H1 (cell line): ENCODE measurements at regions not wholly inside any gene's neighbourhood (a gene's known extent, or its start where the extent isn't known, plus 50 kb on each side); places are given as distances from the start of the nearest gene placed in this dataset.

ENCODE experiments used
- CTCF ChIA-PET: fragments of 300-600 bp; sonication (Branson Sonifier 250); formaldehyde crosslinking; loops from one replicate; lab custom pipeline; 2021; ENCODE audit not compliant: partially characterized antibody; lab: Charles Lee
- POLR2A ChIA-PET: fragments of 300-600 bp; sonication (Branson Sonifier 250); formaldehyde crosslinking; loops from one replicate; lab custom pipeline; 2021; ENCODE audit warnings: inconsistent platforms; ENCODE audit not compliant: partially characterized antibody; lab: Charles Lee
- DNase-seq, 2 experiments: peaks; one replicate each; pipeline versions ENCODE4 v3.0.0 to v3.0.0-alpha.2; 2010 to 2022; ENCODE audit warnings: low spot score in 2 of 2, low read depth in 1 of 2, mixed read lengths in 1 of 2
- FAIRE-seq: peaks from 2 replicates; lab custom pipeline; 2011; peaks lifted over from hg19 to GRCh38; lab: Jason Lieb, UNC
- H2AFZ ChIP-seq: 2 replicates; pipeline ENCODE4 v1.8.1; 2012; ENCODE audit warnings: low read length, inconsistent platforms
- H2AK5ac ChIP-seq: 2 replicates; pipeline ENCODE4 v1.6.1; 2013; ENCODE audit warnings: low read depth, low read length
- H2BK120ac ChIP-seq: replicated peaks from 2 replicates; pipeline ENCODE3; 2013; ENCODE audit warnings: low read depth, low read length, inconsistent platforms
- H2BK12ac ChIP-seq: 2 replicates; pipeline ENCODE4 v1.6.1; 2013; ENCODE audit warnings: low read depth, low read length
- H2BK15ac ChIP-seq: 2 replicates; pipeline ENCODE4 v1.6.1; 2013; ENCODE audit warnings: low read length
- H2BK20ac ChIP-seq: 2 replicates; pipeline ENCODE4 v1.6.1; 2013; ENCODE audit warnings: low read length
- H2BK5ac ChIP-seq: 2 replicates; pipeline ENCODE4 v1.6.1; 2013; ENCODE audit warnings: low read depth, low read length
- H3K14ac ChIP-seq: 2 replicates; pipeline ENCODE4 v1.6.1; 2013; ENCODE audit warnings: inconsistent platforms; ENCODE audit not compliant: insufficient read length
- H3K18ac ChIP-seq: 2 replicates; pipeline ENCODE4 v1.6.1; 2013; ENCODE audit warnings: low read length; ENCODE audit errors: extremely low read depth
- H3K23ac ChIP-seq: 2 replicates; pipeline ENCODE4 v1.6.1; 2013; ENCODE audit warnings: inconsistent platforms; ENCODE audit not compliant: insufficient read length
- H3K23me2 ChIP-seq: 2 replicates; pipeline ENCODE4 v1.6.1; 2013; ENCODE audit warnings: low read depth, low read length
- H3K27ac ChIP-seq: 2 replicates; pipeline ENCODE4 v1.6.1; 2011; ENCODE audit warnings: low read depth, low read length, inconsistent platforms
- H3K27me3 ChIP-seq, 4 experiments: replicated peaks in 1 of 4; 1 replicate in 1 of 4; 2 replicates in 3 of 4; pipeline versions ENCODE4 v1.6.1 to v1.8.1; 2011 to 2013; ENCODE audit warnings: low read length in 3 of 4, mild to moderate bottlenecking in 3 of 4, inconsistent platforms in 2 of 4, mixed read lengths in 2 of 4, moderate library complexity in 1 of 4; ENCODE audit not compliant: control insufficient read depth in 3 of 4, insufficient read depth in 3 of 4; ENCODE audit errors: extremely low read depth in 1 of 4
- H3K36me3 ChIP-seq, 4 experiments: 2 replicates each; pipeline versions ENCODE4 v1.6.1 to v1.8.1; 2011 to 2013; ENCODE audit warnings: mild to moderate bottlenecking in 4 of 4, low read length in 3 of 4, moderate library complexity in 2 of 4, control low read depth in 1 of 4, inconsistent platforms in 1 of 4; ENCODE audit not compliant: insufficient read depth in 4 of 4, control insufficient read depth in 2 of 4
- H3K4ac ChIP-seq: replicated peaks from 2 replicates; pipeline ENCODE3; 2013; ENCODE audit warnings: low read length, low read depth, mixed read lengths, inconsistent platforms; ENCODE audit not compliant: insufficient read length
- H3K4me1 ChIP-seq, 4 experiments: replicated peaks in 1 of 4; 1 replicate in 1 of 4; 2 replicates in 3 of 4; pipeline versions ENCODE4 v1.6.1 to v1.8.1; 2011 to 2013; ENCODE audit warnings: low read length in 3 of 4, inconsistent platforms in 2 of 4, mixed read lengths in 1 of 4; ENCODE audit not compliant: insufficient read depth in 4 of 4, control insufficient read depth in 3 of 4
- H3K4me2 ChIP-seq, 2 experiments: 2 replicates each; pipeline versions ENCODE4 v1.6.1 to v1.8.1; 2011 to 2013; ENCODE audit warnings: low read depth in 2 of 2, low read length in 2 of 2, control low read depth in 1 of 2, inconsistent platforms in 1 of 2, mild to moderate bottlenecking in 1 of 2; ENCODE audit not compliant: insufficient read depth in 1 of 2
- H3K4me3 ChIP-seq, 4 experiments: fragments of 200-600, 300-600 bp in 1 of 4; sonication (generic), shearing (Covaris generic), sonication (Bioruptor Twin) in 1 of 4; 2 replicates each; pipeline versions ENCODE4 v1.5.1 to v1.8.1; 2011 to 2016; ENCODE audit warnings: low read length in 4 of 4, low read depth in 3 of 4, control low read depth in 2 of 4, inconsistent platforms in 2 of 4, mild to moderate bottlenecking in 2 of 4, mixed read lengths in 1 of 4, moderate library complexity in 1 of 4; ENCODE audit not compliant: insufficient read depth in 2 of 4; ENCODE audit errors: extremely low read depth in 1 of 4
- H3K56ac ChIP-seq: replicated peaks from 2 replicates; pipeline ENCODE3; 2013; ENCODE audit warnings: low read depth, mild to moderate bottlenecking, mixed read lengths, low read length, inconsistent platforms; ENCODE audit not compliant: insufficient read length
- H3K79me1 ChIP-seq: 2 replicates; pipeline ENCODE4 v1.6.1; 2013; ENCODE audit warnings: low read depth, low read length, control low read depth
- H3K79me2 ChIP-seq, 2 experiments: 2 replicates each; pipeline versions ENCODE4 v1.6.1 to v1.8.1; 2012 to 2013; ENCODE audit warnings: low read length in 2 of 2, mild to moderate bottlenecking in 2 of 2, inconsistent platforms in 1 of 2; ENCODE audit not compliant: insufficient read depth in 2 of 2, control insufficient read depth in 1 of 2
- H3K9ac ChIP-seq, 4 experiments: replicated peaks in 1 of 4; 1 replicate in 1 of 4; 2 replicates in 3 of 4; pipeline versions ENCODE4 v1.6.1 to v1.8.1; 2011 to 2013; ENCODE audit warnings: low read depth in 3 of 4, low read length in 3 of 4, control low read depth in 2 of 4, mild to moderate bottlenecking in 2 of 4, moderate library complexity in 2 of 4, inconsistent platforms in 1 of 4; ENCODE audit errors: extremely low read depth in 1 of 4
- H3K9me3 ChIP-seq, 2 experiments: 2 replicates each; pipeline versions ENCODE4 v1.6.1 to v1.8.1; 2012 to 2013; ENCODE audit warnings: mild to moderate bottlenecking in 2 of 2, moderate library complexity in 2 of 2, control low read depth in 1 of 2, inconsistent platforms in 1 of 2, low read depth in 1 of 2, low read length in 1 of 2, mixed read lengths in 1 of 2; ENCODE audit not compliant: insufficient read depth in 2 of 2
- H4K20me1 ChIP-seq, 2 experiments: replicated peaks in 1 of 2; 2 replicates each; pipeline versions ENCODE3 to v1.8.1; 2011 to 2013; ENCODE audit warnings: inconsistent platforms in 2 of 2, low read length in 2 of 2, mild to moderate bottlenecking in 1 of 2; ENCODE audit not compliant: insufficient read depth in 2 of 2, control insufficient read depth in 1 of 2
- H4K5ac ChIP-seq: 2 replicates; pipeline ENCODE4 v1.6.1; 2013; ENCODE audit warnings: low read length, low read depth, mixed read lengths, inconsistent platforms; ENCODE audit not compliant: insufficient read length
- H4K8ac ChIP-seq: 2 replicates; pipeline ENCODE4 v1.8.0; 2013; ENCODE audit warnings: mild to moderate bottlenecking, moderate library complexity, low read length, inconsistent platforms; ENCODE audit not compliant: insufficient read depth; ENCODE audit errors: extremely low read depth
- H4K91ac ChIP-seq: replicated peaks from 2 replicates; pipeline ENCODE3; 2013; ENCODE audit warnings: low read length, mixed read lengths, inconsistent platforms; ENCODE audit not compliant: insufficient read length
- KDM5A ChIP-seq: fragments of 200-600 bp; IDR thresholded peaks from 2 replicates; pipeline ENCODE4 v1.7.1; 2012; ENCODE audit warnings: mild to moderate bottlenecking, low read length, inconsistent platforms, mixed read lengths
- WGBS, 2 experiments: shearing (Covaris generic) in 1 of 2; methylation state at CpG; one replicate each; pipeline versions ENCODE4 v1.1.6 to v1.1.7; 2013 to 2015; ENCODE audit warnings: low lambda C conversion rate in 2 of 2, mixed read lengths in 2 of 2, inconsistent platforms in 1 of 2, low coverage in 1 of 2, missing lambda C conversion rate in 1 of 2; ENCODE audit not compliant: insufficient replicate concordance in 2 of 2, insufficient coverage in 1 of 2, insufficient read length in 1 of 2; ENCODE audit errors: extremely low coverage in 1 of 2, missing lambda C conversion rate in 1 of 2; 5-methylcytosine and 5-hydroxymethylcytosine counted together

- Histone ChIP-seq H3K23ac (no peak overlapping the region), H2BK12ac (no peak overlapping the region), H4K91ac (no peak overlapping the region), H2AK5ac (no peak overlapping the region), H4K20me1 (no peaks in the 10 kb centered on the region), H2BK5ac (no peak overlapping the region), H3K79me1 (no peaks in the 10 kb centered on the region), H3K4me3 (no peak overlapping the region), H3K4me1 (peaks cover 2 to 10% (median 6%) of the 10 kb centered on the region in 4 experiments; a peak in 4 of 7 replicates), H3K4me2 (no peak overlapping the region), H3K56ac (no peak overlapping the region), H3K27ac (no peak overlapping the region), H2BK20ac (no peak overlapping the region), H3K79me2 (no peaks in the 10 kb centered on the region), H3K14ac (no peak overlapping the region), H4K5ac (no peak overlapping the region), H3K9ac (no peak overlapping the region), H3K27me3 (no peaks in the 10 kb centered on the region; a peak in 1 of 7 replicates)
- ChIA-PET CTCF (interaction anchor here (0.7 to 2.3 kb wide), 5 partner anchors 10 to 121 kb away, joined by 3 to 6 read pairs (median 4); no protein-coding TSS in a partner anchor), POLR2A (no interaction called here)
- no peak for FAIRE-seq
- no peak for TF ChIP-seq KDM5A
- TF ChIP-seq, all 59 proteins: peak for 0
- Histone ChIP-seq H3K9me3 (no peaks in the 10 kb centered on the region), H3K4ac (no peak overlapping the region), H2BK15ac (no peak overlapping the region), H3K23me2 (peaks cover 4% of the 10 kb centered on the region), H4K8ac (no peak overlapping the region), H3K18ac (no peak overlapping the region), H3K36me3 (no peaks in the 10 kb centered on the region), H2AFZ (no peak overlapping the region), H2BK120ac (no peak overlapping the region)
- WGBS, 2 experiments: 86% methylated on average over 5 of the region's 5 CpGs; no CpG with 5 or more reads in 1 of the 2 experiments
- no peak for DNase-seq
These were observed 145.2 kb upstream of the CADM1 start for GRCh38 chr11:115649461-115649860.
